Psoas muscle (tissue), 7 donors: ENCODE measurements at regions not wholly inside any gene's neighbourhood (a gene's known extent, or its start where the extent isn't known, plus 50 kb on each side); places are given as distances from the start of the nearest gene placed in this dataset.

Source experiments
- ATAC-seq, 4 donors: fragments of 200-7000 bp; cut with Tn5 transposase; one replicate each; pipeline ENCODE4 v1.9.1; 2020; ENCODE audit warnings: moderate library complexity in 3 of 4, mild to moderate bottlenecking in 2 of 4
- DNase-seq, 2 donors: peaks; one replicate each; pipeline ENCODE4 v3.0.0-alpha.2; 2020
- H3K27ac ChIP-seq: fragments of 200-600 bp; one replicate; pipeline ENCODE4 v1.8.0; 2022
- H3K27me3 ChIP-seq, 3 donors: fragments of 200-600 bp in 1 of 3; one replicate each; pipeline versions ENCODE4 v1.6.1 to v1.8.0; 2013 to 2022; ENCODE audit warnings: low read length in 2 of 3, mild to moderate bottlenecking in 2 of 3, moderate library complexity in 1 of 3; ENCODE audit not compliant: insufficient read depth in 3 of 3
- H3K36me3 ChIP-seq, 2 donors: fragments of 200-600 bp in 1 of 2; one replicate each; pipeline versions ENCODE4 v1.6.1 to v1.8.0; 2013 to 2022; ENCODE audit warnings: low read depth in 1 of 2, mild to moderate bottlenecking in 1 of 2, moderate library complexity in 1 of 2; ENCODE audit not compliant: insufficient read depth in 1 of 2
- H3K4me1 ChIP-seq: fragments of 200-600 bp; one replicate; pipeline ENCODE4 v1.8.0; 2022
- H3K4me3 ChIP-seq: fragments of 200-600 bp; one replicate; pipeline ENCODE4 v1.8.0; 2022; ENCODE audit warnings: mild to moderate bottlenecking
- H3K9me3 ChIP-seq: fragments of 200-600 bp; one replicate; pipeline ENCODE4 v1.8.0; 2022
- CTCF ChIP-seq: fragments of 200-600 bp; IDR thresholded peaks from one replicate; pipeline ENCODE4 v1.8.0; 2022; ENCODE audit warnings: antibody characterized with exemption
- WGBS, 3 donors: extraction: QIAGEN DNeasy Blood & Tissue Kit; methylation state at CpG; one replicate each; pipeline versions ENCODE4 v1.1.6 to v1.1.7; 2013; 5-methylcytosine and 5-hydroxymethylcytosine counted together
- intact Hi-C, 2 donors: fragments of 100-400 bp; cut with DNase I; formaldehyde crosslinking; loops; one replicate each; pipeline versions ENCODE4 v1.11.0 to v1.14.2; 2022
- donor health status: healthy with polysubstance abuse.
- donor health status: DM: no; HTN: no; CAD: no; lungs with moderate emphysema.
- donor health status: Bipolar disorder and iron deficiency.
- donor health status: healthy.
- donor health status: DM: yes; HTN: yes; CAD: no.
- donor health status: DM: no; HTN: no; CAD: no.
- donor health status: DM: yes; HTN: yes; CAD: no.

- Histone ChIP-seq H3K27ac (no peak overlapping the region), H3K4me3 (no peak overlapping the region), H3K4me1 (no peaks in the 10 kb centered on the region), H3K36me3 (no peaks in the 10 kb centered on the region), H3K9me3 (no peaks in the 10 kb centered on the region), H3K27me3 (peaks cover 0 to 3% (median 0%) of the 10 kb centered on the region in 3 donors)
- no peak for TF ChIP-seq CTCF
- intact Hi-C loops, result no loop called here
- WGBS, 3 donors, result 90 to 99% (median 98%) methylated on average over 6 of the region's 6 CpGs
- DNase-seq (no peak), ATAC-seq (no peak)
Observed at GRCh38 chr1:212536586-212536985, 72.0 kb upstream of the ATF3 start.

- ATAC-seq, result no peak
- no peaks in the 10 kb centered on the region for H3K9me3 ChIP-seq
- H3K27ac ChIP-seq, result no peak overlapping the region
- no peaks in the 10 kb centered on the region for H3K4me1 ChIP-seq
- DNase-seq, result no peak
- whole genome bisulfite sequencing, 3 donors, result 0 to 56% (median 0%) methylated on average over 1 of the region's 1 CpG
- TF ChIP-seq CTCF, result no peak
- intact Hi-C loops, result no loop called here
- H3K36me3 ChIP-seq, result no peaks in the 10 kb centered on the region
- H3K4me3 ChIP-seq, result no peak overlapping the region
- peaks cover 0 to 3% (median 0%) of the 10 kb centered on the region in 3 donors for H3K27me3 ChIP-seq
Observed at GRCh38 chr1:212537610-212538009, 71.0 kb upstream of the ATF3 start.

GRCh38 chr1:212539737-212540430, 68.7 kb upstream of the ATF3 start:
- H3K4me1 ChIP-seq, result no peaks in the 10 kb centered on the region
- H3K27ac ChIP-seq, result no peak overlapping the region
- WGBS, 3 donors, result 52 to 73% (median 54%) methylated on average over 6 of the region's 6 CpGs
- no peaks in the 10 kb centered on the region for H3K9me3 ChIP-seq
- H3K27me3 ChIP-seq, result no peaks in the 10 kb centered on the region
- ATAC-seq (no peak), DNase-seq (no peak)
- TF ChIP-seq CTCF, result no peak
- H3K36me3 ChIP-seq, result no peaks in the 10 kb centered on the region
- intact Hi-C loops, result no loop called here
- H3K4me3 ChIP-seq, result no peak overlapping the region

GRCh38 chr1:212542761-212543187, 65.8 kb upstream of the ATF3 start:
- H3K9me3 ChIP-seq, result no peaks in the 10 kb centered on the region
- 76 to 84% (median 80%) methylated on average over 5 of the region's 5 CpGs for WGBS, 3 donors
- H3K36me3 ChIP-seq, result no peaks in the 10 kb centered on the region
- H3K4me3 ChIP-seq, result no peak overlapping the region
- no peaks in the 10 kb centered on the region for H3K4me1 ChIP-seq
- DNase-seq, result no peak
- H3K27ac ChIP-seq, result no peak overlapping the region
- no peak for ATAC-seq
- intact Hi-C loops, result no loop called here
- H3K27me3 ChIP-seq, result no peaks in the 10 kb centered on the region
- TF ChIP-seq CTCF, result no peak

- H3K4me1 ChIP-seq, result no peaks in the 10 kb centered on the region
- 66 to 95% (median 72%) methylated on average over 1 of the region's 1 CpG for WGBS, 3 donors
Observed at GRCh38 chr1:212544110-212544509, 64.5 kb upstream of the ATF3 start.

More at GRCh38 chr1:212544110-212544509, 64.5 kb upstream of the ATF3 start:
- Histone ChIP-seq H3K27me3 (no peaks in the 10 kb centered on the region), H3K36me3 (no peaks in the 10 kb centered on the region), H3K9me3 (no peaks in the 10 kb centered on the region), H3K27ac (no peak overlapping the region), H3K4me3 (no peak overlapping the region)
- no peak for ATAC-seq
- TF ChIP-seq CTCF, result no peak
- intact Hi-C loops, result no loop called here
- DNase-seq, result no peak
